ENCODE measurements at regions not wholly inside any gene's neighbourhood (a gene's known extent, or its start where the extent isn't known, plus 50 kb on each side); places are given as distances from the start of the nearest gene placed in this dataset.

DNA sequence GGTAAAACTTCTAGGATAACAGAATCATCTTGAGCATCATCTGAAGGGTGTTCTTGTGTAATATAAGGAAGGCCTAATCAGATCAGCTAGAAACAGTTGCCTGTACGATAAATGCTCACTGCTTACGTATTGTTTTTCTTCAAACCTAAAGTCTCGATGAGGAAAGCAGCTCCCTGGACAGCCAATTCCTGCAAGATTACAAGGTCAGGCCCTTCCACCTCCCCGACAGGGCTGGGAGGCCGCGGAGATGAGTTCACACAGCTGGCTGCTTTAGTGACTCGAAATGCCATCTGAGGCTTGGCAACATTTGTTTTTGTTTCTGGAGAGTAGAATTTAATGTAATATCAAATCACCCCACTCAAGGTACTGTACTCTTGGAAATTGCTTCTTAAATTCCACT, 95.1 kb upstream of the PFKP start:
- H3K9me3 ChIP-seq (ENCODE audit: insufficient read depth, low read length) = no peaks in the 10 kb centered on the region
- H3K4me2 ChIP-seq (ENCODE audit: low read depth, low read length, poor library complexity, severe bottlenecking) = no peak overlapping the region
- H3K27ac ChIP-seq (ENCODE audit: low read depth, low read length) = no peak overlapping the region
- H3K79me2 ChIP-seq (ENCODE audit: insufficient read depth, low read length) = no peaks in the 10 kb centered on the region
- H2AFZ ChIP-seq (ENCODE audit: low read depth, low read length, severe bottlenecking) = no peak overlapping the region
- H3K27me3 ChIP-seq (ENCODE audit: low read length) = no peaks in the 10 kb centered on the region
- no peak for TF ChIP-seq EZH2phosphoT487 (conservative IDR thresholded peaks at IDR 0.05; ENCODE audit: low read length)
- TF ChIP-seq, protein P1, sequence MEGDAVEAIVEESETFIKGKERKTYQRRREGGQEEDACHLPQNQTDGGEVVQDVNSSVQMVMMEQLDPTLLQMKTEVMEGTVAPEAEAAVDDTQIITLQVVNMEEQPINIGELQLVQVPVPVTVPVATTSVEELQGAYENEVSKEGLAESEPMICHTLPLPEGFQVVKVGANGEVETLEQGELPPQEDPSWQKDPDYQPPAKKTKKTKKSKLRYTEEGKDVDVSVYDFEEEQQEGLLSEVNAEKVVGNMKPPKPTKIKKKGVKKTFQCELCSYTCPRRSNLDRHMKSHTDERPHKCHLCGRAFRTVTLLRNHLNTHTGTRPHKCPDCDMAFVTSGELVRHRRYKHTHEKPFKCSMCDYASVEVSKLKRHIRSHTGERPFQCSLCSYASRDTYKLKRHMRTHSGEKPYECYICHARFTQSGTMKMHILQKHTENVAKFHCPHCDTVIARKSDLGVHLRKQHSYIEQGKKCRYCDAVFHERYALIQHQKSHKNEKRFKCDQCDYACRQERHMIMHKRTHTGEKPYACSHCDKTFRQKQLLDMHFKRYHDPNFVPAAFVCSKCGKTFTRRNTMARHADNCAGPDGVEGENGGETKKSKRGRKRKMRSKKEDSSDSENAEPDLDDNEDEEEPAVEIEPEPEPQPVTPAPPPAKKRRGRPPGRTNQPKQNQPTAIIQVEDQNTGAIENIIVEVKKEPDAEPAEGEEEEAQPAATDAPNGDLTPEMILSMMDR (IDR thresholded peaks at IDR 0.05; ENCODE audit: insufficient read depth, low read length, poor library complexity, severe bottlenecking) = no peak
- no peak overlapping the region for H3K4me3 ChIP-seq (ENCODE audit: insufficient read depth, low read length, poor library complexity, severe bottlenecking)
- no peaks in the 10 kb centered on the region for H3F3A ChIP-seq (ENCODE audit: insufficient read depth)
- no peaks in the 10 kb centered on the region for H3K36me3 ChIP-seq (ENCODE audit: low read length)
- no peaks in the 10 kb centered on the region for H4K20me1 ChIP-seq (ENCODE audit: low read depth, low read length)
- no peaks in the 10 kb centered on the region for H3K9me2 ChIP-seq (replicated peaks; ENCODE audit: insufficient read depth, low read length)
- H3K9ac ChIP-seq (ENCODE audit: low read length) = no peak overlapping the region

DNA sequence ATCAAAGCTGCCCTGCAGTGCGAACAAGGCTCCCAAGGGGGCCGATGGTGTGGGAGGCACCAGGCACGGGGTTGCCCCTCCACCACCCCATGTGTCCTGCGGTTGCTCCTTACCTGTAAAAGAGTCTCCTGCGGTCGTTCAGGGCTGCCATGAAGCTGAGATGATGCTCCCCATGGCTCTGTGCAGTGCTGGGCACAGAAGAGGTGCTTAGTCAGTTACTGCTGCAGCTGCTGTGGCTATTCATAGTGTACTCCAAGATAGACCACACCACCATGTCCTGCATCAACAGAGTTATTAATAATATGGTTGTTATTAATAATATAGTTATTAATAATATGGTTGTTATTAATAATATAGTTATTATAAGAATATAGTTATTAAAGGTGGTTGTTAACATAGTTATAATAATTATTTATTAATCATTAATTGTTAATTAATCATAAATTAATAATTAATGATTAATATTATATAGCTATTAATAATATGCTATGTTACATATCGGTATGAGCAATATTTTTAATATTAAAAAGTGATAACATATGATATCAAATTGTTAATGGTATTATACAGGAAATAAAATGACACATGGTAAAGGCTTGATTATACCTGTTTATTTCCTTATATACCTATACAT, 97.0 kb upstream of the PFKP start:
- Histone ChIP-seq H3K36me3 (ENCODE audit: low read length) (no peaks in the 10 kb centered on the region), H4K20me1 (ENCODE audit: low read depth, low read length) (no peaks in the 10 kb centered on the region), H3K27me3 (ENCODE audit: low read length) (no peaks in the 10 kb centered on the region), H3K9ac (ENCODE audit: low read length) (no peak overlapping the region), H3K79me2 (ENCODE audit: insufficient read depth, low read length) (no peaks in the 10 kb centered on the region), H3K4me2 (ENCODE audit: low read depth, low read length, poor library complexity, severe bottlenecking) (no peak overlapping the region), H3K9me3 (ENCODE audit: insufficient read depth, low read length) (no peaks in the 10 kb centered on the region), H3K9me2 (replicated peaks; ENCODE audit: insufficient read depth, low read length) (no peaks in the 10 kb centered on the region), H2AFZ (ENCODE audit: low read depth, low read length, severe bottlenecking) (no peak overlapping the region), H3K27ac (ENCODE audit: low read depth, low read length) (no peak overlapping the region), H3K4me3 (ENCODE audit: insufficient read depth, low read length, poor library complexity, severe bottlenecking) (no peak overlapping the region), H3F3A (ENCODE audit: insufficient read depth) (no peaks in the 10 kb centered on the region)
- no peak for TF ChIP-seq EZH2phosphoT487 (conservative IDR thresholded peaks at IDR 0.05; ENCODE audit: low read length)
- TF ChIP-seq, protein P1 (IDR thresholded peaks at IDR 0.05; ENCODE audit: insufficient read depth, low read length, poor library complexity, severe bottlenecking) = no peak

DNA sequence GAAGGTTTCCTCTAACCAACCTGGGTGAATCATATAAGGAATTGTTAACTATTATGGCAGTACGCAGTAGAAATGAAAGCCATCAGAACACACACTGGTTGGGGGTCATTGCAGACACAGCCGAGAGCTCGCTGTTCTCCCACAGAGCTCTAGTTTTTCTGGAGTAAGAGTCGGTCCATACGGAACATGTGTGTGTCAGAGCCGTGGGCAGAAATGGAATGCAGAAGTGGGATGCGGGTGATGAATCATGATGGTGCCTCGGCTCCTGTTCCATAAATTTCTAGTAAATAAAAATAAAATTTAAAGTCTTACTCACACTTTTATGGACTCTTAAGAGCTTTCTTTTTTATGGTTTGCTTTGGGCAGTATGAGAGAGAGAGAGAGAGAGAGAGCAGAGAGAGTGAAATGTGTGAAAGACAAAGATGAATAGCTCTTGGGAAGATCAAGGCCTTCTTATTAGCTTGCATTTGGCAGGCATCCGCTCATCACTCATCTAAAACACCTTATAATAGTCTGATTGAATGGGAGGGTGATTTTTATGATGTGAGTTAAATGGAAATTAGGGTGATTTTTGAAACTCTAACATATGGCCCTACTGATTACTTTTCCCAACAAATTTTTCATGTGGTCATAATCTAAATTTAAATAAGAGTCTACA, 98.8 kb upstream of the PFKP start:
- H3K4me2 ChIP-seq (ENCODE audit: low read depth, low read length, poor library complexity, severe bottlenecking) = no peak overlapping the region
- H3K27me3 ChIP-seq (ENCODE audit: low read length) = no peaks in the 10 kb centered on the region
- H3K79me2 ChIP-seq (ENCODE audit: insufficient read depth, low read length) = no peaks in the 10 kb centered on the region
- H3K9me3 ChIP-seq (ENCODE audit: insufficient read depth, low read length) = no peaks in the 10 kb centered on the region
- H3F3A ChIP-seq (ENCODE audit: insufficient read depth) = no peaks in the 10 kb centered on the region
- H4K20me1 ChIP-seq (ENCODE audit: low read depth, low read length) = no peaks in the 10 kb centered on the region
- no peaks in the 10 kb centered on the region for H3K9me2 ChIP-seq (replicated peaks; ENCODE audit: insufficient read depth, low read length)
- H3K36me3 ChIP-seq (ENCODE audit: low read length) = no peaks in the 10 kb centered on the region
- TF ChIP-seq, protein P1 (IDR thresholded peaks at IDR 0.05; ENCODE audit: insufficient read depth, low read length, poor library complexity, severe bottlenecking) = no peak
- TF ChIP-seq EZH2phosphoT487 (conservative IDR thresholded peaks at IDR 0.05; ENCODE audit: low read length) = no peak
- no peak overlapping the region for H3K4me3 ChIP-seq (ENCODE audit: insufficient read depth, low read length, poor library complexity, severe bottlenecking)
- no peak overlapping the region for H3K27ac ChIP-seq (ENCODE audit: low read depth, low read length)
- H2AFZ ChIP-seq (ENCODE audit: low read depth, low read length, severe bottlenecking) = no peak overlapping the region
- no peak overlapping the region for H3K9ac ChIP-seq (ENCODE audit: low read length)

Measured in SU-DHL-6 (cell line).